Testis (tissue), 2 donors: ENCODE measurements at regions not wholly inside any gene's neighbourhood (a gene's known extent, or its start where the extent isn't known, plus 50 kb on each side); places are given as distances from the start of the nearest gene placed in this dataset.

Experiments
- DNase-seq: peaks from one replicate; pipeline ENCODE4 v3.0.0-alpha.2; 2019
- H3K27ac ChIP-seq, 2 donors: fragments of 200-600 bp; sonication (generic); one replicate each; pipeline ENCODE4 v1.5.1; 2019
- H3K27me3 ChIP-seq: fragments of 200-600 bp; sonication (generic); one replicate; pipeline ENCODE4 v1.5.1; 2019
- H3K36me3 ChIP-seq: fragments of 200-600 bp; sonication (generic); one replicate; pipeline ENCODE4 v1.5.1; 2017; ENCODE audit warnings: low read depth; ENCODE audit errors: missing control alignments
- H3K4me1 ChIP-seq: fragments of 200-600 bp; sonication (generic); one replicate; pipeline ENCODE4 v1.5.1; 2019
- H3K4me3 ChIP-seq, 2 donors: fragments of 200-600 bp; sonication (generic); one replicate each; pipeline ENCODE4 v1.5.1; 2017 to 2019
- H3K9me3 ChIP-seq: fragments of 200-600 bp; sonication (generic); one replicate; pipeline ENCODE4 v1.5.1; 2017
- POLR2A ChIP-seq: fragments of 450-650 bp; IDR thresholded peaks from one replicate; pipeline ENCODE4 v1.6.1; 2017; ENCODE audit warnings: antibody characterized with exemption, mild to moderate bottlenecking, moderate library complexity
- WGBS, 2 donors: methylation state at CpG; one replicate each; pipeline ENCODE4 v1.1.5; 2018; 5-methylcytosine and 5-hydroxymethylcytosine counted together
- intact Hi-C: fragments of 100-400 bp; cut with DNase I; formaldehyde crosslinking; loops from one replicate; pipeline ENCODE4 v1.15.1; 2023; ENCODE audit warnings: low total_unique reads
- TF ChIP-seq, protein P1 (sequence below), 3 experiments: fragments of 450-650 bp in 2 of 3; fragments of 200-600 bp in 1 of 3; sonication (generic) in 1 of 3; IDR thresholded peaks; one replicate each; pipeline ENCODE4 v1.5.1; 2016 to 2019; ENCODE audit warnings: antibody characterized with exemption in 3 of 3, mild to moderate bottlenecking in 2 of 3, moderate library complexity in 1 of 3

DNA sequence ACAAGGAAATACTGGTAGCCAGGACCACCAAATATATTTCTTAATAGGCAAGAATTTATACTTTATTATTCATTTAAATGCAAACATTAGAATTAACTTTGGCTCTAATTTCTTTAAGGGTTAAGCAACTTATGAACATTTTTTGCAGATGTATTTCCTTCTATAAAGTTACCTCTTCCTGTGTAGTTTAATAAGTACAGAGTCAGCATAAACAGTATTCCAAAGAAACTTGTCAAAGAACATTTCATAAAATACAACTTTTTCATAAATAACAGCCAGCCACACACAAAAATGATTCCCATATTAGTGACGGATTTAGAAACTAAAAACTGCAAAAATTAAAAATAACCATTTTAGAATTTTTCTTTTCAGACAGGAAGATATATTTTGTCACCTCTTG is 723.2 kb downstream of the KCNJ2 start:
- no peaks in the 10 kb centered on the region for H3K9me3 ChIP-seq
- H3K4me3 ChIP-seq, result no peak overlapping the region
- no peaks in the 10 kb centered on the region for H3K36me3 ChIP-seq
- intact Hi-C loops, result no loop called here
- no peak overlapping the region for H3K27ac ChIP-seq
- TF ChIP-seq, protein P1, sequence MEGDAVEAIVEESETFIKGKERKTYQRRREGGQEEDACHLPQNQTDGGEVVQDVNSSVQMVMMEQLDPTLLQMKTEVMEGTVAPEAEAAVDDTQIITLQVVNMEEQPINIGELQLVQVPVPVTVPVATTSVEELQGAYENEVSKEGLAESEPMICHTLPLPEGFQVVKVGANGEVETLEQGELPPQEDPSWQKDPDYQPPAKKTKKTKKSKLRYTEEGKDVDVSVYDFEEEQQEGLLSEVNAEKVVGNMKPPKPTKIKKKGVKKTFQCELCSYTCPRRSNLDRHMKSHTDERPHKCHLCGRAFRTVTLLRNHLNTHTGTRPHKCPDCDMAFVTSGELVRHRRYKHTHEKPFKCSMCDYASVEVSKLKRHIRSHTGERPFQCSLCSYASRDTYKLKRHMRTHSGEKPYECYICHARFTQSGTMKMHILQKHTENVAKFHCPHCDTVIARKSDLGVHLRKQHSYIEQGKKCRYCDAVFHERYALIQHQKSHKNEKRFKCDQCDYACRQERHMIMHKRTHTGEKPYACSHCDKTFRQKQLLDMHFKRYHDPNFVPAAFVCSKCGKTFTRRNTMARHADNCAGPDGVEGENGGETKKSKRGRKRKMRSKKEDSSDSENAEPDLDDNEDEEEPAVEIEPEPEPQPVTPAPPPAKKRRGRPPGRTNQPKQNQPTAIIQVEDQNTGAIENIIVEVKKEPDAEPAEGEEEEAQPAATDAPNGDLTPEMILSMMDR (IDR thresholded peaks at IDR 0.05), result no peak
- no peak for TF ChIP-seq POLR2A
- WGBS, 2 donors, result 76 to 78% methylated on average over 1 of the region's 1 CpG
- H3K27me3 ChIP-seq, result no peaks in the 10 kb centered on the region
- DNase-seq, result no peak
- H3K4me1 ChIP-seq, result no peaks in the 10 kb centered on the region

DNA sequence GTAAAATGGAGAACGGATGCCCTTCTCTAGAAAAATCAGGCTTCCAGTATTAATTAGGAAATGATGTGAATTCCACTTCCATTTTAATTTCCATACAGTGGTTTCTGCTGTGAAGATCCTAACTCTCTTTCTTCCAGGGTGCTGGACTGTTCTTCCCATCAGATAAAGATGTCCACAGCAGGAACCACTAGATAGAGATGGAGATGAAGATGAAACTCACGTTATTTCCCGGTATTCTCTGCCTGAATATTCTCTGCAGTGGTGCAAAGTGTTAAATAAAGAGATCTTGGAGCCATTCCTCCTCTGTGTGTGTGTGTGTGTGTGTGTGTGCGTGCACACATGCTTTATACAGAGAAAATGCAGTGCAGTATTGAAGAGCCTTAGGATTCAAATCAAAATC is 727.5 kb downstream of the KCNJ2 start:
- no peaks in the 10 kb centered on the region for H3K4me1 ChIP-seq
- no peaks in the 10 kb centered on the region for H3K36me3 ChIP-seq
- intact Hi-C loops, result no loop called here
- TF ChIP-seq POLR2A, result no peak
- TF ChIP-seq, protein P1 (IDR thresholded peaks at IDR 0.05), result no peak
- no peak overlapping the region for H3K4me3 ChIP-seq
- H3K27me3 ChIP-seq, result no peaks in the 10 kb centered on the region
- H3K9me3 ChIP-seq, result no peaks in the 10 kb centered on the region
- 79 to 87% methylated on average over 4 of the region's 4 CpGs for WGBS, 2 donors
- H3K27ac ChIP-seq, result no peak overlapping the region
- DNase-seq, result no peak

GRCh38 chr17:70897446-70897845 is 728.1 kb downstream of the KCNJ2 start:
- no peaks in the 10 kb centered on the region for H3K9me3 ChIP-seq
- H3K4me3 ChIP-seq, result no peak overlapping the region
- intact Hi-C loops, result no loop called here
- H3K36me3 ChIP-seq, result no peaks in the 10 kb centered on the region
- H3K4me1 ChIP-seq, result no peaks in the 10 kb centered on the region
- no peak overlapping the region for H3K27ac ChIP-seq
- TF ChIP-seq, protein P1 (IDR thresholded peaks at IDR 0.05), result no peak
- TF ChIP-seq POLR2A, result no peak
- no peaks in the 10 kb centered on the region for H3K27me3 ChIP-seq
- DNase-seq, result no peak

- DNase-seq, result no peak
- Histone ChIP-seq H3K4me1 (no peaks in the 10 kb centered on the region), H3K36me3 (no peaks in the 10 kb centered on the region), H3K4me3 (no peak overlapping the region), H3K9me3 (no peaks in the 10 kb centered on the region), H3K27me3 (no peaks in the 10 kb centered on the region), H3K27ac (no peak overlapping the region)
- intact Hi-C loops, result no loop called here
- 83 to 88% methylated on average over 2 of the region's 2 CpGs for WGBS, 2 donors
- TF ChIP-seq, protein P1 (IDR thresholded peaks at IDR 0.05), result no peak
- no peak for TF ChIP-seq POLR2A
Observed at GRCh38 chr17:70901870-70902269, 732.5 kb downstream of the KCNJ2 start.

GRCh38 chr17:70905796-70906195 is 736.5 kb downstream of the KCNJ2 start:
- WGBS, 2 donors, result 46 to 71% methylated on average over 3 of the region's 3 CpGs
- intact Hi-C loops, result no loop called here
- H3K4me1 ChIP-seq, result no peaks in the 10 kb centered on the region
- no peaks in the 10 kb centered on the region for H3K36me3 ChIP-seq
- TF ChIP-seq, protein P1 (IDR thresholded peaks at IDR 0.05), result no peak
- no peak for TF ChIP-seq POLR2A
- no peaks in the 10 kb centered on the region for H3K27me3 ChIP-seq
- H3K9me3 ChIP-seq, result no peaks in the 10 kb centered on the region
- no peak overlapping the region for H3K4me3 ChIP-seq
- no peak for DNase-seq
- H3K27ac ChIP-seq, result no peak overlapping the region
